Stimulated activated CD4-positive, alpha-beta T cell treated with anti-CD3 and anti-CD28 coated beads, Interleukin-12 subunit alpha, Interleukin-12 subunit beta, amount 100 ng/mL, for 48 hours (primary cell): ENCODE measurements at regions not wholly inside any gene's neighbourhood (a gene's known extent, or its start where the extent isn't known, plus 50 kb on each side); places are given as distances from the start of the nearest gene placed in this dataset.
"Not testable (repeated sequence)": the region's sequence is repeated elsewhere in the genome, so short reads cannot be mapped to it uniquely, and the experiment has no call there.

Experiments
- DNase-seq, 3 donors: peaks; one replicate each; pipeline ENCODE4 v3.0.0-alpha.2; 2020; ENCODE audit warnings: low read depth in 2 of 3, low spot score in 1 of 3

DNA sequence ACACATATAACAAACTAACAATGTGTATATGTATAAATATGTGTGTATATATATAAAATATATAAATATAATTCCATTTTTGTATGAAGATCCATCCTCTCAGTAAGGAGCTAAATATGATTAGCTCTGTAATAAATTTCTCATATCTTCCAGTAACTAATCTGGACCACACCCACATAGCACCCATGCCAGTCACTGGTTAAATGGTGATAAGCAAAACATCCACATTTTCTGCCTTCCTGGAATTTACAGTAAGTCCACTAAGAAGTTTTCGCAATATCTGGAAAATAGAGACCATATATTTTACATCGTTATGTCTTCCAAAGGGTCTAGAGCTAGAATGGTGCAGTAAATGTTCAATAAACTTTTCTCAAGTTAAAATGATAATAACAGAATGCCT, 151.5 kb upstream of the STMND1 start:
- DNase-seq, result no peak

DNA sequence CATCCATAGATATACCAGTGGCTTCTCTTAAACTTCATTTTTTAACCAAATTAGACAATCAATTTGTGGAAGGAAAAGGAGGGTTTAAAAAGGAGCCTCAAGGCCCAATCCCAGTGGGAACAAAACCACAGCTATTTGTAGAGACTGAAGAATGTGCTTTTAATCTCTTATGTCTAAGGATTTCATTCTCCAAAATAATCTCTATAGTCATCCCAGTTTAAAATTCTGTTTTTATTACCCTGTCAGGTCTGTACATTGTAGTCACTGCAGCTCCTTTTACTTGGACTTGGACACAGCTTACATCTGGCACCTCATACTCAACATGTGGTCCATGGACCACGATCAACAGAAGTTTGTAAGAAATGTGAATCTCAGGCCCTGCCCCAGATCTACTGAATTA, 152.1 kb upstream of the STMND1 start:
- DNase-seq, result no peak

DNA sequence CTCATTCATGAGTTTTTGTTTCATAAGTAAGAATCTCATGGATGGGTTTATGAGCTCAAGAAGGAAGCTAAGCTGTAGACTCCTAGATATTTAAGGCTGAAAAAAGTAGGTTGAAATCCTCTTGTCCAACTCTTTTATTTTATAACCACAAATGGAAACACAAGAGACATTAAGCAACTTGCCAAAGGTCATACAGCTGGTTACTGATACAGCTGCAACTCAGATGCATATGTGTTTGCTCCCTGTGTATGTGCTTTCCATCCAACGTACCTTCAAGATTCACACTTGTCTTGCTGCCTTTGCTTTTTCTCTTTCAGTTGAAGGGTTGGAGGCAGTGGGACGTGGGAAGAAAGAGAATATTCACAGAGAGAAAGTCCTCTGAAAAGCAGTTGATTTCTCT, 153.5 kb upstream of the STMND1 start:
- DNase-seq, result no peak

DNA sequence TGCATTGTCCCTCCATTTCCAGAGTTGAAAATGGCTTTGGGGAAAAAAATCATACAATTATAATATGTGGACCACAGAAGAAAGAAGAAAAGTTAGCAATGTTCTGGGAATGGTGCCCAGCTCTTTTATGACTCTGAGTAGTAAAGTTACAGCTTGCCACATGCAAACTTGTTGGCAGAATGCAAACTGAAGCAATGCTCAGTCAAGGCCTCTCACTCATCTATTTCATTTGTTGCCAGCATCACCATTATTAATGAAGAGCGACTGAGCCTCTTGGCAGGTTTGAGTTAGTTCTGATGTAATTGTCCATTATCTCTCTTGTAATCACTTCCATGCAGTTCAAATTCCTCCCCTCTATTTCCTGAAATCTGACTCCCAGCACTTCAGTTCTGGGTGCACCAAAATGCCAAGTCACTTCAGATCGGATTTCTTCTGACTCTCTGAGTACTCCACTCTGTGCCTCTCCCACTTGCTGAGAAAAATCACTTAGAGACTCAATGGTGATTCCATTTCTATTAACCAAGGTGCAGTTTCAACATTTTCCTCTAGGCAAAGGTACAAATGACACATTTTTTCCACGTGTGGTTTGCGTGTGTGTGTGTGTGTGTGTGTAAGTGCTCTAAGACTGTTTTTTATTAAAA, 154.4 kb upstream of the STMND1 start:
- DNase-seq, result no peak

DNA sequence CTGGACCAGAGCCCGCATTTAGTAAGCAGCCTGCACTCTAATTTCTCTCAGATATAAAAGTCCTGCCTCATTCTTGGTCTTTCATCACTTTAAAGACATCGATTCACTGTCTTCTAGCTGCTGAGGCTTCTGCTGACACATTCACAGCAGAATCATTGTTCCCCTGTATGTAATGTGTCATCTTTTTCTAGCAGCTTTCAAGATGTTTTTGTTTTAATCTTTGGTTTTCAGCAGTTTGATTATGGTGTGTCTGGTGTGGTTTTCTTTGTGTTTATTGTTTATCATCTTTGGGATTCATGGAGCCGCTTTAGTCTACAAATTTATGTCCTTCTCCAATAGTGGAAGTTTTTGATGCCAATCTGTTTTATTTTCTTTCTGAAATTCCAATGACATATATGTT, 157.3 kb upstream of the STMND1 start:
- DNase-seq, result no peak

DNA sequence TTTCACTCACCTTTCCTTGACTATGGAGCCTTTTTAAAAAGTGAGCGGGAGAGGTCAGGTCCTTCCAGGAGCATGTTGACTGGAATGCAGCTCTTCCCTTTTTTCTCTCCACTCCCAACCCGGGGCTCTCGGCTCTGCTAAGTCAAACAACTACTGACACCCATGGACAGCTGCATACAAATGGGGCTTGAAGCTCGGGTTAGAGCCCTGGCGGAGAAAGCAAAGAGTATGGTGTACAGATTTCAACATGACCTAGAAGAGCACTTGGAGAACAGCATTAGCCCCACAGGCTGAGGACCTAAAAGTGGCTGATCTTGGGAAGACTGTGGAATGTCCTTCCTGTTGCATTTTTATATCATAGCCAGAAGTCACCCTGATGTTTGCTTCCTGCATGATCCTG, 162.0 kb upstream of the STMND1 start:
- DNase-seq, result no peak

DNA sequence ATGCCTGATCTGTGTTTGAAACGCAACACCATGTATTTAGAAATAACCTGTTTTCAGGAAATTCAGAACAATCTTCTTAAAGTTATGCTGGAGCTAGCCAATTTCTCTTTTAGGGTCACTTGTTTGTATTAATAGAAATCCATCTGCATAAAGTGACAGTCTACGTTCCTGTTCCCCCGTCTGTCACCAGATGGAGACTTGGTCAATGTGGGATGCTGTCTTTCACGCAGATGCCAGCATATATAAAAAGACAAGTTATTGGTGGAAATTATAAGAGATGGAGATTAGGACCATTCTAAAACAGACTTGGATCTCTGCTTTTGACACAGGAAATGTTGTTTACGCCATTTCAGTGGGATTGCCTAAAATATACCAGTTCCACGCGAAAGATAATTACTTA, 162.5 kb upstream of the STMND1 start:
- DNase-seq, result no peak

DNA sequence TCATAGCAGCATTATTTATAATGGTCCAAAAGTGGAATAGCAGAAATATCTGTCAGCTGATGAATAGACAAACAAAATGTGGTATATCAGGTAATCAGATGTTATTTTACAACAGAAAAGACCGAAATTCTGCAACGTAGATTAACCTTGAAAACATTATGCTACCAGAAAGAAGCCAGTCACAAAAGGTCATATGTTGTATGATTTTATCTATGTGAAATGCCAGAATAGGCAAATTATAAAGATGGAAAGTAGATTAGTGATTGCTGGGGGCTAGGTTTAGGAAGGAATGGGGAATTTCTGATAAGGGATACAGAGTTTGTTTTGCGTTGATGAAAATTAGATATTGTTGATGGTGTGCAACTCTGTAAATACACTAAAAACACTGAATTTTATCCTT, 165.0 kb upstream of the STMND1 start:
- no peak for DNase-seq

DNA sequence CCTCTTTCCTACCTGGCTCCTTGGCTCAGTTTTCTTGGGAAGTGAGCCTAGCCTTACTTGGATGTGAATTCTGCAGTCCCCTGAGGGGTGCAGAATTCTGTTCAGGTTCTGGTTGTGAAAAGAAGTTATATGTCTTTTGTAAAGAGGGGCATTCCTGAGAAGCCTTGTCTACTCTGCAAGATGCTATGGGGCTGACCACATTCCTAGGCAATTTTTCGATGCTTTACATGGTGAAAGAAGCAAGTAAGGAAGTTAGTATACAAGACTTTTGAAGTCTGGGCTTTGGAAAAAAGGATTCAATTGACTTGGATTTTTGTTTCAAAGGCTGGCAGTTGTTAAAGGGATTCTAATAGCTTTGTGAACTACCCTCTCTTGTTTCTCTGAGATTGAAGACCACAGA, 167.9 kb upstream of the STMND1 start:
- DNase-seq, result no peak

DNA sequence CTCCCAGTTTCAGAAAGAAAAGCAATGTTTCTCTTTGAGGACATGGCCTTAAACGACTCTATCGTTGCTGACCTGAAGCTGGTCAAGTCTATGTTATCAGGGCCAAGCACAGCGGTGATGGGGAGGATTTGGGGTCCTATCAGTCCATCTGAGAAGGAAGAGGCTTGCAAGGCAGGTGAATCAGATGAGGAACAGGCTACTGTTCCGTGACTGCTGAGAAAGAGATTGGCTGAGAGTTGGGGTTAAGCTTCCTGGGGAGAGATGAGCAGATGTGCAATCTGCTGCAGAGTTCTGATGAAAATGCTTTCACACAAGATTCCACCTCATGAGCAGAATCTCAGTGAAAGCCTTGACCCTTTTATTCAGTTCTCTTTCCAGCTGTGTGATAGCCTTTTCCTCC, 168.3 kb upstream of the STMND1 start:
- DNase-seq, result no peak

DNA sequence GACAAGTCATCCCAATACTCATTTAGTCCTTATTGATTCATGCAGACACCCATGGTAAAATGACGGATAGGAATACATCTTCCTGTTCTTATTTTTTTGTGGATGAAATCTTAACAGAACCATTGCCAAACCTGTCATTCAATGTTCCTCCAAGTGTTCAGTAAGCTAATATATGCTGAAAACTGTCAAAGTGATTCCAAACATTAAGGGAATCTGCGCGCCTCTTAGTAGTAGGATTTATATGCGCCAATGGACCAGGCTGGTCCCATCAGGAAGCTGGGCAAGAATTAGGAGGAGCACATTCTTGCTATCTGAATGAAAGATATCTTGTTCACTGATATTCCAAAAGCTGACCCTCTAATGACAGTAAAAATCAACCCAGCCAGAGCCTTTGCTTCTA, 168.9 kb upstream of the STMND1 start:
- no peak for DNase-seq

DNA sequence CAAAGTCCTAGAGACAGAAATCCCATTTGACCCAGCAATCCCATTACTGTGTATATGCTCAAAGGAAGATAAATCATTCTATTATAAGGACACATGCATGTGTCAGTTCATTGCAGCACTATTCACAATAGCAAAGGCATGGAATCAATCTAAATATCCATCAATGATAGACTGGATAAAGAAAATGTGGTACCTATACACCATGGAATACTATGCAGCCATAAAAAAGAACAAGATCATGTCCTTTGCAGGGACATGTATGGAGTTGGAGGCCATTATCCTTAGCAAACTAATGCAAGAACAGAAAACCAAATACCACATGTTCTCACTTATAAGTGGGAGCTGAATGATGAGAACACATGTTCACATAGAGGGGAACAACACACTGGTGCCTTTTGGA, 169.8 kb upstream of the ATXN1 start:
- DNase-seq, result not testable (repeated sequence)

DNA sequence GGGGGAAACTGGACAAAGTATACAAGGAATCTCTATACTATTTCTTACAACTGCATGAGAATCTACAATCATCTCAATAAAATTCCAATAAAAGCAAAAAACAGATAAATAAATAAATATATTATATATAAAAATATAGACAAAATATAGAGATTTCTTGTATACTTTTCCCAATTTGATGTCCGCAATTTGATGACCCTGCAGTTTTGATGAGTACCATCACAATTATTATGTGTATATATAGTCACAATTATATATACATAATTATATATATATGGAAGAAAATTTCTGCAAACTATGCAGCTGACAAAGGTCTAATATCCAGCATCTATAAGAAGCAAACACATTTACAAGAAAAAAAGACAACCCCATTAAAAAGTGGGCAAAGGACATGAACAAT, 169.2 kb upstream of the ATXN1 start:
- DNase-seq, result no peak

DNA sequence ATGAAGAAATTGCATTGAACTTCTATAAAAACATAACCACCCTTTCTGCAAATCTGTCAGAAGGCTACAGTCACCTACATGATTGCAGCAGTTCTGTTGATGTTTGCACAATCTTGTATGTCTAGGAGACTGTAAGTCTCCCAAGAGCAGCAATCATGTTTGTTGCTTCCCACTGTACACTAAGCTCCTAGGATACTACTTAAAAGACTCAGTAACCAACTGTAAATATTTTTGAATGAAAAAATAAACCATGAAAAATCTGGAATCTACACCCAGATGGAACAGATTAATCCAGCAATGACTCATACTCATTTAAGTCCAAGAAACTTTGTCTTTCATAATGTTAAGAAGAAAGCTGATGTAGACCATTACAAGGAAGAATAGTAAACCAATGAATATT, 168.5 kb upstream of the ATXN1 start:
- DNase-seq, result no peak

DNA sequence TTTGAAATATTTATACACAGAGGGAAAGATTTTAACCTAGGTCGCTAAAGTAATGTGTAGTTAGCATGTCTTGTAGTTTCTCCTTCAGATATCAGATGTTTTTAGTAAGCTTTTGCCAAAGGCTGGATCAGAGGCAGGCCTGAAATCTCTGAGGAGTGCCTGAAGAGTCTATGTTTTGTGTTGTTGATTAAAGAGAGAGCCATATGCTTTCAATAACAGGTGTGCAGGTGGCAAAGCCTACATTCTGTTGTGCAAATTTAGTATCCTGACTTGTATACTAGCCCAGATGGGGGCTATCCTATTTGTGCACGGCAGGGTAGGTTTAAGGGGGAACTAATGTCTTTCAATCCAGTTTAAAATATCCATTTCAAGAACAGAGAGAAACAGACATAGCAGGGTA, 167.1 kb upstream of the ATXN1 start:
- DNase-seq, result no peak

DNA sequence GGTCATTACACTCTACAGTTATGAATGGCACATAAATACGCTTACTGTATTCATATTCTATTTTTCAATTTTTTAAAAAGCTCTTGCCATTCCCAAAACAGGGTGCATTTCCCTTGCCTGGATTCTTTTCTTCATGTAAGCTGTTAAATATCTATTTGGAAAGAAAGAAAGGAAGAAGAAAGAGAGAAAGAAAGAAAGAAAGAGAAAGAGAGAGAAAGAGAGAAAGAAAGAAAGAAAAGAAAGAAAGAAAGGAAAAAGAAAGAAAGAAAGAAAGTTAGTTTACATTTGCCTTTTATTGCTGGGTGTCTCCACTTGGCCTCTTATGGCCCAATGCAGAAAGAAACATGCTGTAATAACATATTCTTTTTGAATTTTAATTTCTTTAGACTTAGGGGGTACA, 165.9 kb upstream of the ATXN1 start:
- no peak for DNase-seq

DNA sequence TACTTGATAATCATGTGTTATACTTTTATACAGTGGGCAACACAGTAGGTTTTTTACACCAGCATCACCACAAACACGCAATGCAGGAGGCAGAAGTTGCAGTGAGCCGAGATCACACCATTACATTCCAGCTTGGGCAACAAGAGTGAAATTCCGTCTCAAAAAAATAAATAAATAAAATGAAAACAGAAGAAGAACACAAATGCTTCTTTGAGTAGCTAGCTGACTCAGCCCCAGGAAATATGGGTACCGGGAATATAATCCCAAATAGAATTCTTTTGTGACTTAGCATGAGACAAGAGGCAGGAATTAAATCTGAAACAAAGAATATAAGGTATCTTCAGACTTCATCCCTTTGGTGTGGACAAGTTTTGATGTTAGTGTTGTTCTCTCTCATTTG, 164.2 kb upstream of the ATXN1 start:
- DNase-seq, result no peak

DNA sequence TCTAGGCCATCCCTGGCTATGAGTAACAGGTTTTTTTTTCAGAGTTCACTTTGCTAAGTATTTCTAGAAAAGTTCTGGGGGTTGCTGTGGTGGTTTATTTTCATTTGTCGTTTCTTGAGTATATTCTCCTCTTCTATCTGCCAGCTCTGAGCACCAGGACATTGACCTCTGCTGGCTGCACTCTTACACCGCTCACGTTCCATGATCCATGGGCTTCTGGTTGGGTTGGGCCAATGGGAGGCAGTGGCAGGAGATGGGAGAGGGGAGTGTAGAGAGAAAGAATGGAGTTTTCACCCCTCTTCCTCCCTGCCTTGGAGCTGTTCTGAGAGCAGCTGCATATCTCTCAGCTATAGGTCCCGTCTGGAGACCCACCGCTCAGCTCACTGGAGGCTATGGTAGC, 161.0 kb upstream of the ATXN1 start:
- no peak for DNase-seq

DNA sequence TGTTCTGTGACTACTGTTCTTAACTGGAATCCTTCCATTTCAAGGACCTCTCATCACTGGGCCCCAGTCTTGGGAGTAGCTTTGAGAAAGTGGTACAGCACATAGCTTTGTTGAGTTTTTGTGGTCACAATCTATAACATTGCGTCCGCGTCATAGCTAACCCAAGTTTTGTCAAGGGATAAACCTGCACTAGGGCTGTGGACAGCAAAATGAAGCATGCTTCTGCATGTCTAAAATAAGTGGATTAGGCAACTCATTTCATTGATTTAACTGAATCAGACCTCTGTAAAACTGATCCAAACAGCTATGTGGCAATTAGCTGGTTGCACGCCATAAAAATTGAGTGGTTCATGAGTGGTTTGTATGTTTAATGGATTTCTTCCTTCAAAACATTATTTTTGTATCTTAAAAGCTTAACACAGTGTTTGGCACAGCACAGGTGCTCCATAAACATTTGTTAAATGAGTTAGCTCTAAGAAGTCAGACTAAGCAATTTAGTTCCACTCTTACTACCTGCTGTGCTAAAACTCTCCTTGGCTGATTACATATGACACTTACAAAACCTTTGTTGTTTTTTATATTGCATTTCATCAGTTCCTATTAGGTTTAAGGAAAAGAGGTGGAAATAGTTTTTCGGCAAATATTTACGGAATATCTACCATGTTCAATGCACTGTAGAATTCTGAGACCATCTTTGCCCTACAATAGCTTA, 160.3 kb upstream of the ATXN1 start:
- DNase-seq, result no peak

DNA sequence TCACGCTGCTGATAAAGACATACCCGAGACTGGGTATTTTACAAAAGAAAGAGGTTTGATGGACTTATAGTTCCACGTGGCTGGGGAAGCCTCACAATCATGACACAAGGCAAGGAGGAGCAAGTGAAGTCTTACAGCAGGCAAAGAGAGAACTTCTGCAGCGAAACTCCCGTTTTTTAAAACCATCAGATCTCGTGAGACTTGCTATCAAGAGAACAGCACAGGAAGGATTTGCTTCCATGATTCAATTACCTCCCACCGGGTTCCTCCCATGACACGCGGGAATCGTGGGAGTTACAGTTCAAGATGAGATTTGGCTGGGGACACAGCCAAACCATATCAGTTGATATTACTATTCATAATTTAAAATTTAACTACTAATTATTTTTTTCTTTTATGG, 157.3 kb upstream of the ATXN1 start:
- DNase-seq, result no peak

DNA sequence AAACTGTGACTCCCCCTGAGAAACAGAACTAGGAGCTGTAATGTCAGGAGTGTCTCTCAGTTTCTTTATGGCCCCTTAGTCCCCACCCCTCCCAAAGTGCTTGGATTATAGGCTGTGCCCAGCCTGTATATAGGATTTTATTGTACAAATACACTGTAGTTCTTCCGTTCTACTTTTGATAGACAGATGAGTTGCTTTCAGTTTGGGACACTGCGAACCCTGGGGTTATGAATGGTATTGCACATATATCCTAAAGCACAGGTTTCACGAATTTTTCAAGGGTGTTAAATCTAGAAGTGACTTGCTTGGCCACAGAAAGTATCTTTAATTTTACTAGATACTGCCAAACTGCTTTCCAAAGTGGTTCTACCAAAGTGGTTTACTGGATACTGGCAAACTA, 152.9 kb upstream of the ATXN1 start:
- DNase-seq, result no peak

DNA sequence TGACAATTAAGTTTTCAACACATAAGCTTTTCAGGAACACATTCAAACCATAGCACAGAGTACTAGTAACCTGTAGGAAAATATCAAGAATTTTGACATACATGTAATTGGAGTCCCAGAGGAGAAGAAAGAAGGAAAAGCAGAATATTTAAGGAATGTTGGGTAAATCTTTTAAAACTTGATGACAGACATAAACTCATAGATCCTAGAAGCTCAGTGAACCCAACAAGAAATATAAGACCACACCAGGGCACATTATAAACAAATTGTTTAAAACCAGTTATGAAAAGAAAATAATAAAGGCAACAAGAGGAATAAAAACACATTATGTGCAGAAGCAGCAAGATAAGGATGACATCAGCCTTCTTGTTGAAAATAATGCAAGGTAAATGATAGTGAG, 151.5 kb upstream of the ATXN1 start:
- no peak for DNase-seq

DNA sequence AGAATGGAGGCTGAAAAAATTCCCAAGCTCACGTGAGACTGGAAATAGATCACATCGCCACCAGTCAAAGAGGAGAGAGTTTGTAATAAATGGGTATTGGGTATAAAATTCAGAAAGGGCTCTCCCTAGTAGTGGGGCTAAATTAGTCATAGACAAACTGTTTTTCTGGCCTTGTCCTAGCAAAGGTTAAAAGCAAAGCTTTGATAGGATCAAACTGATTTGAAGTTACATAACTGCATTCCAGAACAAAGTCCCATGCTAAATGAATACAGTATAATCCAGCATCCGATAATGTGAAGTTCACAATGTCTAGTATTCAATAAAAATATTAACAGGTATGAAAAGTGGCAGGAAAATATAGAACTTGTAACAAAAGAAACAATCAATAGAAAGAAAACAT, 149.8 kb upstream of the ATXN1 start:
- DNase-seq, result no peak
